ENCODE measurements at regions not wholly inside any gene's neighbourhood (a gene's known extent, or its start where the extent isn't known, plus 50 kb on each side); places are given as distances from the start of the nearest gene placed in this dataset.

DNA sequence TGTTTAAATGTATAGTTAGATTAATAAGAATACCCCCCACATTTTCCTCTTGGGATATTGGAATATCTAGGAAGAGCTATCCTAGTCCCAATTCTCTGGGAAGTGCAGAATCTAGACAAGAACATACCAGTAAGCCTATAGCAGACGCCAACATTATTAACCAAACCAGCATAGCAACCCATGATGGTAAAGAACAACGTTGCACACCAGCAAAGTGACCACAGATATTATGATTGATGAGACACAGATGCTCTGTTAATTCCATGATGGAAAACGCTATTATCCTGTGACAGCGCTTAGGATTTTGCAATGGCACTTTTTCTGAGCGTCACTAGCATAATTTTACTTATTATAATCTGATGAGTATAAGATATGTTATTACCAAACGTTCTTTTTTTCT lies 603.1 kb upstream of the PCDH15 start:
- no peak overlapping the region for H3K27ac ChIP-seq
- TF ChIP-seq, protein P1, sequence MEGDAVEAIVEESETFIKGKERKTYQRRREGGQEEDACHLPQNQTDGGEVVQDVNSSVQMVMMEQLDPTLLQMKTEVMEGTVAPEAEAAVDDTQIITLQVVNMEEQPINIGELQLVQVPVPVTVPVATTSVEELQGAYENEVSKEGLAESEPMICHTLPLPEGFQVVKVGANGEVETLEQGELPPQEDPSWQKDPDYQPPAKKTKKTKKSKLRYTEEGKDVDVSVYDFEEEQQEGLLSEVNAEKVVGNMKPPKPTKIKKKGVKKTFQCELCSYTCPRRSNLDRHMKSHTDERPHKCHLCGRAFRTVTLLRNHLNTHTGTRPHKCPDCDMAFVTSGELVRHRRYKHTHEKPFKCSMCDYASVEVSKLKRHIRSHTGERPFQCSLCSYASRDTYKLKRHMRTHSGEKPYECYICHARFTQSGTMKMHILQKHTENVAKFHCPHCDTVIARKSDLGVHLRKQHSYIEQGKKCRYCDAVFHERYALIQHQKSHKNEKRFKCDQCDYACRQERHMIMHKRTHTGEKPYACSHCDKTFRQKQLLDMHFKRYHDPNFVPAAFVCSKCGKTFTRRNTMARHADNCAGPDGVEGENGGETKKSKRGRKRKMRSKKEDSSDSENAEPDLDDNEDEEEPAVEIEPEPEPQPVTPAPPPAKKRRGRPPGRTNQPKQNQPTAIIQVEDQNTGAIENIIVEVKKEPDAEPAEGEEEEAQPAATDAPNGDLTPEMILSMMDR (conservative IDR thresholded peaks at IDR 0.05), result no peak

DNA sequence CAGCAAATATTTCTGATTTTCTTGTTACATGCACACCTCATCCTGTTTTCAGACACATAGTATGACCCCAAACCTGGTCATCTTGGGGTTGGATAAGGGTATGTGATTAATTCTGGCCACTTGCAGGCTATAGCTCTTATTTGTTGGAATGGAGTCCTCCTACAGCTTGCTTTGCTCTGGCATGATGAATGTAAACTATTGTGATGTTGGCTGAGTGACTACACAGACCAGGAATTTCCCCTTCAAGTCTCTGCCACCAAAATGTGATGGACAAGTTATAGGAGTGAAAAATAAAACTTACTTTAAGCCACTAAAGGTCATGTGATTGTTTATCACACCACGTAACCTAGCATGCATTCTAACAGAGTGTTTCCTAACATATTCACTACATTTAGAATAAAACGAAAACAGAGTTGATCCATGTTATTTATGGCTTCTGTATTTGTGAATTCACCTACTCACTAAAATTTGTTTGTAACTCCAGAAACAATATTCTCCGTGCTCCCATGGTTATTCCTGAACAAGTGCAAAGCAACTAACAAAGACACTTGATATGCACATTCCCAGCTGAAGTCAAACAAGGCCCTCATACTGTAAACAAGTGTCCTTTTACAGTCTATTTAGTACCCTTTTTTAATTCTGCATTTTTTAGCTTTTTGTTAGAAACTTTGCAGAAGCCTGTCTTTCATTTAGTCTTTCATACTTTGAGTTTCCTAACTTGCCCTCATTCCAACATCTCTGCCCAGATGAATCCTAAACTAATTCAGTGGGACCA lies 599.2 kb upstream of the PCDH15 start:
- H3K27ac ChIP-seq, result no peak overlapping the region
- TF ChIP-seq, protein P1 (conservative IDR thresholded peaks at IDR 0.05), result no peak

DNA sequence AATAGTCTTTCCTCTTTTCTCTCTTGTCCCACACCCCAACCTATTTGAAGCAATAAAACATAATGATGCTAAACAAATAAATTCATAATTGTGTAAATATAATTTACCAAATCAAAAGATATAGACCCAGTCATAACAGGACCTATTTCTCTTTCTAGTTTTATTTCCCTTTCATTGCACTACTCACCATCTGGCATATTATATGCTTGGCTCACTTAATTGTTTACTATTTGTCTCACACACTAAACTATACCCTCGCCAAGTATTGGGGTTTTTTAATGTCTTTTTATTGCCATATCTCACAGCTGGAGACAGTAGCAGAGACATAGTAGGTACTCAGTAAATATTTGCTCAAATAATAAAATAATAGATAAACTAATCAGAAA lies 597.5 kb upstream of the PCDH15 start:
- no peak overlapping the region for H3K27ac ChIP-seq
- TF ChIP-seq, protein P1 (conservative IDR thresholded peaks at IDR 0.05), result no peak

DNA sequence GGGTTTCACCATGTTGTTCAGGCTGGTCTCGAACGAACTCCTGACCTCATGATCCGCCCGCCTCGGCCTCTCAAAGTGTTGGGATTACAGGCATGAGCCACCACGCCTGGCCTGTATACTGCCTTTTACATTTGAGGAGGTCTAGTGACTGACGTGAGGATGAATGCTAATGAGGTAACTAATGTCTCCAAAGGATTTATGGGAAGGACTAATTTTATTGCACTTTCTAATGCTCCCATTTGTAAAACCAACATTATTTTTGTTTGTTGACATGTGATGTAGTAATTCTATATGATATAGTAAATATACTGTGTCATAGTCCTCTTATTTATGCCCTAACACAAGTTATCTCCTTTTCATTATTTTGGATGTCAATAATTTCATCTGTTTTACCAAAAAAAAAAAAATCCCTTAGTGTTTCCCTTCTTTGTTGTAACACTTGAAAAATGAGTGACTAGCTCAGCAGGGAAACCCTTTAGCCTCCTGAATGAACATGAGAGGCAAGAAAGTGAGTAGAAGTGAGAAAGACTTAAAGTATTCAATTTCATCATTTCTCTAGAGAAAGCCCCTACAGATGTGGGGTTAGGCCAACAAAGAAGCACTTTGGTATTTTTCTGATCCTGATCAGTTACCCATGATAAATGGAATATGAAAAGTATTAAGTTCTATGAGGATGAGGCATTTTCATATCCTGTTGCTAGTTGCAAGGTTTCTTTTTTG lies 596.9 kb upstream of the PCDH15 start:
- TF ChIP-seq, protein P1 (conservative IDR thresholded peaks at IDR 0.05), result no peak
- H3K27ac ChIP-seq, result no peak overlapping the region

DNA sequence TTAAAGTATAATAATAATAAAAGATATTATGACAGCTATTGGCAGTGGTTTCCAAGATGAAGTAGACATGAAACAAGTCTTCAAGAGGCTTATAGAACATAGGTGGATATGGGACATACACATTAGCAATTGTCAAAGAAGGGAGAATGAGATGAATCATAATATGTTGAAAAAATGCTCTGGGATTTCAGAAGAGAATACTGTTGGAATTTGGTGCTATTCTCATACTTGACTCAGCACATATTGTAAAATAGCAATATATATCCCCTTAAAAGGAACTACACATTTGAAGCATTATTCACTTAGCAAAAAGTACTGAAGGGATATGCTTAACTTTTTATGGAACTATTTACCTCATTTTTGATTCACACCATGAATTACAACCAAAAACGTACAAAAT lies 577.2 kb upstream of the PCDH15 start:
- TF ChIP-seq, protein P1 (conservative IDR thresholded peaks at IDR 0.05), result no peak
- H3K27ac ChIP-seq, result no peak overlapping the region

DNA sequence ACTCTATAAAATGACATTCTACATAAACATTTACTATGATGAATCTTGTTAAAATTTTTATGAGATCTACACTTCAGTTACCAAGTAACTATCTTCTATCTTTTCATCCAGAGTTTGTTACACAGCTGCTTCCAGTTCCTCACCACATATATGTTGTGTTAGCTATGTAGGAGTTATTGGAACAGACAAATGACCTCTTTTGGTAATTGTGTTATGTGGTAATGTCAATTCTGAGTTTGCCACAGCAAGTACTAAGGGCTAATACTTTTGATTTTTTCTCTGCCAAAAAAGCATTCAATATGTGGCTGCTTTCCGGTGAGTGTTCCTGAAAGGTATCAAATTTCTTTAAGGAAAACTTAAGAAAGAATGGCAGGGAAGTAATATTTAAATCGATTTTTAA lies 573.9 kb upstream of the PCDH15 start:
- TF ChIP-seq, protein P1 (conservative IDR thresholded peaks at IDR 0.05), result no peak
- H3K27ac ChIP-seq, result peak overlapping the region; percentile 26; the same call in 1 of the 2 replicates

DNA sequence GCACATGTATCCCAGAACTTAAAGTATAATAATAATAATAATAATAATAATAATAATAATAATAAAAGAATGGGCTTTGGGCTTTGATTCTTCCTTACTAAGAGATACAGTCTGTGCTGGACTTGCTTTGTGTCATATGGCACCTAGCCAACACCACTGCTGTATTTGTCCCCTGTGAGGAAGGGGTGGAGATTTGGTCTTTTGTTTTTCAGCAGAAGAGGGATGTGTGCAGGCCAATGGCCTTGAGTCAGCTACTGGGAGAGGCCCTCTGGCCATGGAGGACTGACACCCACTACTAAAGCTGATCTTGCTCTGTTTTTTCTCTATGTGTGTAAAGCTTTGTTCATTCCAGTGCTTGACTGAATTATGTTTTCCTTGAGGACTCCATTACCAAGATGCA lies 573.0 kb upstream of the PCDH15 start:
- peak overlapping the region; percentile 51; the same call in 1 of the 2 replicates for H3K27ac ChIP-seq
- TF ChIP-seq, protein P1 (conservative IDR thresholded peaks at IDR 0.05), result no peak

All from VCaP (cell line).